Esophagus mucosa (tissue), 1 donor: ENCODE measurements at regions not wholly inside any gene's neighbourhood (a gene's known extent, or its start where the extent isn't known, plus 50 kb on each side); places are given as distances from the start of the nearest gene placed in this dataset.
"Not testable (repeated sequence)": the region's sequence is repeated elsewhere in the genome, so short reads cannot be mapped to it uniquely, and the experiment has no call there.

Experiments
- ATAC-seq: fragments of 200-7000 bp; cut with Tn5 transposase; one replicate; pipeline ENCODE4 v1.9.1; 2020
- donor health status: DM: yes; HTN: yes; CAD: no.

DNA sequence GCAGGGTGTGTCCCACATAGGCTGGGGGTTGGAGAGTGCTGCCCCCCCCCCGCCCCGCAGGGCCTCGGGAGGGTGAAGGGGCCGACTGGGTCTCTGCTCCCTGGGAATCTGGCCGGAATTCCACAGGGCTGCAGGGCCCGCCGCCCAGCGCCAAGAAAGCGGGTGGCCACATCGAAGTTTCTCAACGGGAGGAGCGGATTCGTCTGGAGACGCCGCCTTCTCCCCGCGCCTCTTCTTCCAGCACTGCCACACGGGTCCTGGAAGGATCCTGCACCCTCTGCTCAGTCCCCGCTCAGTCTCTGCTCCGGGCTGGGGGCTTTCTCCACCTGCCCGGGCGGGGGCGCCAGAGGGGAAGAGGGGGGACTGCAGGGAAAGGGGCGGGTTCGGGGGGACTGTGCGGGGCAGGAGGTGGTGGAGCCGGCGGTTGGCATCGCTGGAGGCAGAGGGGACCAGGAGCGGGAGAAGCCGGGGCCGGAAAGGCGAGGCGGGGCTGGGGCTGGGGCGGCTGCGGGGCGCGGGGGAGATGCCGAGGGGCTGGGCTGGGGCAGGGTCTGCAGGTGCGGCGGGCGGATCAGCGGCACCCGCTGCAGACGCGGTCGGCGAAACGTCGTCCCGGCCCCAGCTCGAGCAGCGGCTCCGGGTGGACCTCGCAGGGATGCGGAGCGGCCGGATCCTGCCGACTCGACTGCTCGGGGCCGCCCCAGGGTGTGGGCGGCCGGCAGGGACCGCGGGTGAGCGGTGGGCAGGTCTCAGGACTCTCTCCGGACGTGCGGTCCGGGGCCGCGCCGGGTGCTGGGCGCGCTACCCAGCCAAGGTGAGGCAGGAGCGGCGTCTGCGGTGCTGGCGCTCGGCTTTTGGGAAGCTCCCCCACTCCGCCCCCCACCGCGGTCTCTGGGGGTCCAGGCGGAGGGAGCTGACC is 811.4 kb upstream of the TMEM132C start:
- peak; percentile 10 for ATAC-seq

DNA sequence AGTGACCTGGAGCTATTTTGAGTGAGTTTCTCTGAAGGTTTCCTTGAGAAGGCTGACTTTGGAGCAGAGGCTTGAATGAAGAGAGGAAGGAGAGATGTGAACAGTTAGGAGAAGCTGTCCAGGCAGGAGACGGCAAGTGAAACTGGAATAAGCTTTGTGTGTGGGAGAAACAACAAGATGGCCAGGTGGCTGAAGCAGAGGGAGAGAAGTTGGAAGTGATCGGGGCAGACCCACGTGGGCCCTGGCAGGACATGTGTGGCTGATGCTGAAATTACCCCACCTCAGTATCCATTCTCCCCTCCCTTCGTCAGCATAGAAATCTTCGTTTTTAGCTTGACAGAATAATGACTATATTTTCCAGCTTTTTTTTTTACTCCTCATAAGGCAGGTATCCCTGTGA is 809.2 kb upstream of the TMEM132C start:
- ATAC-seq = no peak

DNA sequence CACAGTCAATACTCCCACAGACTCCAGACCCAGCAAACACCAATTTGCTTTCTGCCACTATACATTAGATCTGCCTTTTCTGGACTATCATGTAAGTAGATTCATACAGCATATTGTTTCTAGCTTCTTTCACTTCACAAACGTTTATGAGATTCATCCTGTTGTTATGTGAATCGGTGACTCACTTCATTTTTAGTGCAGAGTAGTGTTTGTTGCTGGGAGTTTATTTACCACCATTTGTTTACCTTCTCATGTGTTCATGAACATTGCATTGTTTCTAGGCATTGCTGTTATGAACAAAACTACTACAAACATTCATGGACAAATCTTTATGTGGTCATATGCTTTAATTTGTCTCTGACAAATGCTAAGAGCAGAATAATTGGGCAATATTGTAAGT is 807.8 kb upstream of the TMEM132C start:
- no peak for ATAC-seq

DNA sequence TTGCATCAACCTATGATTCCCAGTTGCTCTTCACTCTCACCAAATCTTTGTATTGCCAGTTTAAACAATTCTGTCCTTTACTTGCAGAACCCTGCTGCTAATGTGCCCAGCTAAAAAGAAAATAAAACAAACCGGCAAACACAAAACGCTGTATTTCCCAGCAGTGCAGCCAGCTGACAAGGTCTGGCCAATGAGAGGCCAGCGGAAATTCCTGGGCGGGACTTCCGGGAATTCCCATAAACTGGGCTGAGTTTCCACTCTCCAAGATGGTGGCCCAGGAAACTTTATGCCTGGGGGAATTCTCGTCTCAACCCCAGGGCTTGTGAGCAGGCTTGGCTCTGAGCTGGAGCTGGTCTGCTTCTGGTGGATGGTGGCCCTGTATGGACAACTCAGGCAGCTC is 807.3 kb upstream of the TMEM132C start:
- ATAC-seq = no peak

DNA sequence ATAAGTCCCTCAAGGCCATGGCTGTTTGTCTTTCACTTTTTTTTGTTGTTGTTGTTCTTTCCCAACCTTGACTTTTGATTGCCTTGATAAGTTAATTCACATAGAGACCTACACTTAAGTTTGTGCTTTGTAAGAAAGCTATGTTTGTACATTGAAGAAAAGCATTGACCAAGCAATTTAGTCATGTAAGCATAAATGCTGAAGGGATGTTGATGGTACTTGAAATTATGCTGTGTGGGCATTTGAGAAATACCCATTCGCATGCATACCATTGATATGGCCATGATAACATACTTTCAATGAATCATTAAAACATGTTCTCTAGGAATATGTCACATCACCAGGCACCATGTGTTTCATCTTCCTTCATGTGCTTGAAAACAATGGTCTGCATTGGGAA is 803.7 kb upstream of the TMEM132C start:
- ATAC-seq = no peak

DNA sequence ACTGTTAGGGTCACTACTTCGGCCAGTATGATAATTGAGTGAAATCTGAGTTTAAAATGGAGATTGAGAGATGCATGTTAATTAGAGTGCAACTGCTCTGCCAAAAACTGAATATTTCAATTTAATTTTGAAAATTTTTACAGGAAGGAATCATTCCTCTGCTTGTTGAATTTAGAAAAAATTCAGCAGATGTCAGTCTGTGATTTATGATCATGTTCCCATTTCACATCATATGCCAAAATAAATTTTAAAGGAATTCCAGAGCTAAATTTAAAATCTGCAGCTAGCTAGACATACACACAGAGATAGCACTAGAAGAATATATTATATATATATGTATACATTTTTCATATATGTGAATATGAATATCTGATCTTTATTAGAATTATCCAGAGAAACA is 797.6 kb upstream of the TMEM132C start:
- ATAC-seq = no peak

DNA sequence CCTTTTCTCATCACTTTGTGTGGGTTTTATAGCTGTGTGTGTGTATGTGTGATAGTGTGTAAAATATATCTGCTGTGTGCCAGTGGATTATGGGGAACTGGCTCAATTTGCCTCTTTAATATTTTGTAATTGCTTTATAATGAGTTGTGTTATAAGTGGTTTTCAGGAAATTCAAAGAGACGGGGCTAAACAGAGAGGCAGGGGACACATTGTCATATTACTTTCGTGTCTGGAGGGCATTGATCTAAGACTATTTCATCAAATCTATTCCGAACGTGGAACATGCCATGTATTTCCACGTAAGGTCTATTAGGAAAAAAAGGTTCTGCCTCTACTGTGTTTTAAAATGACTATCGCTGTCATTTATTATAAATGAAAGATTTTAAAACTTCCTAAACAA is 793.2 kb upstream of the TMEM132C start:
- ATAC-seq = no peak

DNA sequence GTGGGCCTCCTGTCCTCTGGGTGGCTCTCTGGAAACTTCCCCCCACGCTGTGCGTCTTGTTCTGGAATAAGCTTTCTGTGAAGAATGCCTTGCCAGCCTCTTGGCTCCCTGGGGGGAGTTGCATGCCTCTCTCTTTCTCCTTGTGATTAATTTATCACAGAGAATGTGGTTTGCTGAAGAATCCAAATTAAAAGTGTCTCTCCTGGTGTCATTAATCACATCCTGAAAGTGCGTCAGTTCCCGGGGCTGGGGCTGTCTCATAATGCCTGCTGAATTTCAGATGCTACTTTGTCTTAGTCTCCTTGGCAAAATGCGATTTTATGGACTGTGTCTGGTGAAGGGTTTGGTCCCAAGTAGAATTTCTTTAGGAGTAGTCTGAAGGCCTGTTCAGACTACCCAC is 787.7 kb upstream of the TMEM132C start:
- no peak for ATAC-seq

DNA sequence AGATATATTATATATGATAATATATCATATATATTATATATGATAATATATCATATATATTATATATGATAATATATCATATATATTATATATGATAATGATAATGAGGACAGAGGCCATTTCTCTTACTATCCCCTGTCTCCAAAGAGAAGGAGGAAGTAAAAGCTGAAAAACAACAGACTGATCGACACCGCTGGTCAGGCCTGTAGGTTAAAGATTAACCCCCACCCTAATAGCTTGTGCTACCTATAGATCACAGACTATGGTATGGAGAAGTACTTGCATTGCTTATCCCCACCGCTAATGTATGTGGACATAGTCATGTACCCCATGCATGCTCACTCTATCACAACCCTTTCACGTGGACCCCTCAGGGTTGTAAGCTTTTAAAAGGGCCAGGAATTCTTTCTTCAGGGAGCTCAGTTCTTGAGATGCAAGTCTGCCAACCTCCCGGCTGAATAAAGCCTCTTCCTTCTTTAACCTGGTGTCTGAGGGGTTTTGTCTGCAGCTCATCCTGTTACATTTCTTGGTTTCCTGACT is 786.1 kb upstream of the TMEM132C start:
- no peak for ATAC-seq

DNA sequence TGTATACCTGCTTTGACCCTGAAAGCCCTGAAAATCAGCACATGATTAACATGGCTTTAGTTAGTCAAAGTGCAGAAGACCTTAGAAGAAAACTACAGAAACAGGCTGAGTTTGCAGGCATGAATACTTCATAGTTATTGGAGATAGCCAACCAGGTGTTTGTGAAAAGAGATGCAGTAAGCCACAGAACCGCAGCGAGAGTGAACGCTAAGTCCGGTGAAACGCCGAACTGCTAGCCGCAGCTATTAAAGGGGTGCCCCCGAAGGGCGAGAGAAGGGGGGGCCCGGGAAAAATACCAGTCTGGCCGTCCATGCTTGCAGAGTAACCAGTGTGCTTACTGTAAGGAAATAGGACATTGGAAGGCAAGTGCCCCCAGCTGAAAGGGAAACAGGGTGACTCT is 784.0 kb upstream of the TMEM132C start:
- no peak for ATAC-seq

DNA sequence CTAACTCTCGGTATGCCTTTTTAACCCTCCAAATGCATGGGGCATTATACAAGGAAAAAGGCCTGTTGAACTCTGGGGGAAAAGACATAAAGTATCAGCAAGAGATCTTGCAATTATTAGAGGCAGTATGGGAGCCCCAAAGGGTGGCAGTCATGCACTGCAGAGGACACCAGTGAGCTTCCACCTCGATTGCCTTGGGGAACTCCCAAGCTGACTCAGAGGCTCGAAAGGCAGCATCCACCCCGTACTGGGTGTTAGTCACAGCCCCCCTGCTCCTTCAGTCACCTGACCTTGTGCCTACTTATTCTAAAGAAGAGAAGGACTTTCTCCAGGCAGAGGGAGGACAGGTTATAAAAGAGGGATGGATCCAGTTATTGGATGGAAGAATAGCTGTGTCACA is 781.4 kb upstream of the TMEM132C start:
- no peak for ATAC-seq

DNA sequence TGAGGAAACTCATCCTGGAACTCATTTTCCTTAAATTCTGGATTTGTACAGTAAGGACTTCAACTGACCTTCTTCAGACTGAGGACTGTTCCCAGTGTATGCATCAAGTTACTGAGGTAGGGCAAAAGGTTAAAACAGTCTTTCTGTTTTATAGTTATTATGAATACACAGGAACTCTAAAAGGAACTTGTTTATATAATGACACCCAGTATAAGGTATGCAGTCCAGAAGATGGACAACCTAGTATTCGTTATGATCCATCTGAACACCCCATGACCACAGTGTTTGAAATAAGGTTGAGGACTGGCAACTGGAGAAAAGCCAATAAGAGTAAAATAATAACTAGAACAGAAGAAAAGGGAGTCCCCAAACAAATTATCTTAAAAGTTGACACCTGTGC is 779.9 kb upstream of the TMEM132C start:
- ATAC-seq = no peak

DNA sequence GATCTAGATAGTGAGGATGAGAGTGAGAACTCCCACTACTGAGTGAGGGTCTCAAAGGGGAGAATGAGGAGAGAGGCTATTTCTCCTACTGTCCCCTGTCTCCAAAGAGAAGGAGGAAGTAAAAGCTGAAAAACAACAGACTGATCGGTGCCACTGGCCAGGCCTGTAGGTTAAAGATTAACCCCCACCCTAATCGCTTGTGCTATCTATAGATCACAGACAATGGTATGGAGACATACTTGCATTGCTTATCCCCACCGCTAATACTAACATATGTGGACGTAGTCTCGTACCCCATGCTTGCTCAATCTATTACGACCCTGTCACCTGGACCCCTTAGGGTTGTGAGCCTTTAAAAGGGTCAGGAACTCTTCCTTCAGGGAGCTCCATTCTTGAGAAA is 777.9 kb upstream of the TMEM132C start:
- ATAC-seq = no peak

DNA sequence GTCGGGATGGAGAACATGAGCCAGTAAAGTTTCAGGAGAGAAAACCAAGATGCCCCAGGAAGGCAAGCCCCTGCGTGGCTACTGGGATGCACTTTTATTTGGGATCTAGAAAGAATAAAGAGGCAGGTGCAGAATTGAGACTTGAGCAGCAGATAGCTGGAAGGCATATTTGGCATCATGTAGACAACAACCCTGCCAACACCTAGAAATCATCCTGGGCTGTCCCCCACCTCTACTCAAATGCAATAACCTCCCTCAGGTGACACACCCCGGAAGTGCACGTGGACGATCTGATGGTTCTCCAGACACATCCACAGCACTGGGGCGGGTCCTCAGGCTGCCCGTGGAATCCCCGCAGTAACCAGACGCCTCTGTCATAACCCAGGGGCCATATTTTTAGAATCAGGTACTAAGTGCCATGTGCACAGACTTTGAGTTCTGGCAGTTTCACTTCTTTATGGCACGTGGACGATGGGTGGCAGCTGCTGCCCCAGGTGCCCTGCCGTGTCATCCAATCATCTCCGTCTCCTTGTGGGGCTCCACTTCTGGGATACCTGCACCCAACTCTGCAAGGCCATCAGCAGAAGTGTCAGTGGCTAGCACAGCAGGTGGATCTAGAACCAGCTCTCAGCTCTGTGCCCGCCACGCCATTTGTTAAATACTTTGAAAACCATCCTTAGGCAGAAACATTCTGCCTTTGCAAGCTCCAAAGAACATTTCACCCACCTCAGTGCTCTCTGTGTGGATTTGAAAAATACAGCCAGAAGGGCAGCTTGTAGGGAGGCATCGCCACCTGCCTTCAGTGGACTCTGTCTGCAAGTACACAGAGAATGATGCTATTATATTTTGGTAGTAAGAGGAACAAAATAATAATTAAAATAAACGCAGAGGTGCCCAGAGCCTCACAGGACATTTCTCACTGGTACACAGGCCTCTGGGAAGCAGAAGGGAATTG is 771.7 kb upstream of the TMEM132C start:
- ATAC-seq = no peak

DNA sequence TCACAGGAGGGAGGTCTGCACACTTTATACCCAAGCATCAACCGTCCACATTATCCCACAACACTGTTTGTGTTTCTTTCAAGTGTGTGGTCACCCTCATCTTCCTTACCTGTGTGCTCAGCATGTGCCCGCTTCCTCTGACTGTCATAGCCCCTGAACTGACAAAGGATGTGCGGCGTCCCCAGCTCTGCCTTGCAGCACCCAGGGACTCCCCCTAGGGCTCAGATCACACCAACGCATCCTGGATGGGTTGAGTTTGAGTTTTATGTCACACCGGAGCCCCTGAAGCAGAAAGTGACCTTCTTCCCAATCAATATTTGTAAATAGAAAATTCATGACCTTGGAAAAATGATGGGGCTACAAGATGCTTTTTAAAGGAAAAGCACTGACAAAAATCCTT is 770.7 kb upstream of the TMEM132C start:
- ATAC-seq = no peak

DNA sequence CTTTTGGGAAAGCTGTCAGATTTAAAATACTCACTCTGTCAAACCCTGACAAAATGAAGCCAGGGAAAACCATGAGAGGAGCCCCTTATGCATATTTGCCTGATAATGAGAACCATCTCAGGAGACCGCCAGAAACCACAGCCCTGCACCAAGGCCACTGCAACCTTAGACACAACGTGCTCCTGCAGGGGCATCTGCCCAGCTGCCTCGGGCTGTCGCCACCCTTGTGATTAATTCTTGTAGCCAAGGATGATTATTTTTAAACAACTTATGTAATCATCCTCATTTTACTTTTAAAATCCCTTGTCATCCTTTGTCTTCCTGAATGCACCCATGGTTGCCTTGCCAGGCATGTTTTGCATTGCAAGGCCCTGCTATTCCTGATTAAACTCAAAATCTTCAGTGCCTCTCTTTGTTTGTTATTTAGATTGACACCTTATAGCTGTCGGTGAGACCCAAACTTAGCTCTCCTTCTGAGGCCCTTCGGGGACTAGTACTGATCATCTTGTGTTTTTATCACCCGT is 766.4 kb upstream of the TMEM132C start:
- no peak for ATAC-seq

DNA sequence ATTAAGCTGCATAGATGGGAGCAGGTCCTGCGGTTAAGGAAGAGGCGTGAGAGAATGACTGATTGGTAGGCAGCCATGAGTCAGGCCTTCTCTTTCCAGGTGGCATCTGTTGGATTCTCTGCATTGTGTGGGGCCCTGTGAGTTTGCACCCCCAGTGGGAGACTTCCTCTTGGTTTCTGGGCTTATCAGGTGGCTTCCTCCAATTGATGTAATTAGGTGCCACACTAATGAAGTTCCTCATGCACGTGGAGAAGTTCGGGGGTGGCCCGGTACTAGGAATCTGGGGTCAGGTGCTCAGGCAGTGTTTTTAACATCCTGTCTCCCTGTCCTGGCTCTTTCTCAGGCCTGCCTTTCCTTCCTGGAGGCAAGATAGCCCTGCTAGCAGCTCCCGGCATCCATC is 765.1 kb upstream of the TMEM132C start:
- no peak for ATAC-seq

DNA sequence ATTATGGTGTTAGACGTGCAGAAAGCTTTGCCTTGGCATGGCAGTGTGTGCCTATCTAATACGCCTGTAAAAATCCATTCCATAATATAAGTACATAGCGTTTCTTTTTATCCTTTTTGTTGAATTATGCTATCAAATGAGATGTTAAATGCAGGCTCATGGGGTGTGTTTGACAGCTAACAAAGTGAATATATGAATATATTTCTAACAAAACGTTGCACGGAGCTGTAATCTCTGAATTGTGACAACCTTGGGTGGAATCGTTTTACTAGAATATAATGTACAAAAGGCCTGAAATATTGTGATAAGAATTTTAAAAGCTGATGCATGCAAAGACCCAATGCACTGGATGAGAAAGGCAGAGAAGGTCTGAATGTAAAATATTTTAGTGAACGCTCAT is 763.7 kb upstream of the TMEM132C start:
- no peak for ATAC-seq

DNA sequence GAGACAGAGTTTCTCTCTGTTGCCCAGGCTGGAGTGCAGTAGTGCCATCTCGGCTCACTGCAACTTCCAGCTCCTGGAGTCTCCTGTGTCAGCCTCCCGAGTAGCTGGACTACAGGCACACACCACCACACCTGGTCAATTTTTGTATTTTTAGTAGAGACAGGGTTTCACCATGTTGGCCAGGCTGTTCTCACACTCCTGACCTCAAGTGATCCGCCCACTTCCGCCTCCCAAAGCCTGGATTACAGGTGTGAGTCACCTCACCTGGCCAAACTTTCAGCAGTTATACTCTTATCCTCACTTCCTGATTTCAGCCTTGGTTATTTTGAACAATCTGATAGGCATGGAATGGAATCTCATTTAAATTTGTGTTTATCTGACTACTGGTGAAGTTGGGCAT is 763.0 kb upstream of the TMEM132C start:
- not testable (repeated sequence) for ATAC-seq

DNA sequence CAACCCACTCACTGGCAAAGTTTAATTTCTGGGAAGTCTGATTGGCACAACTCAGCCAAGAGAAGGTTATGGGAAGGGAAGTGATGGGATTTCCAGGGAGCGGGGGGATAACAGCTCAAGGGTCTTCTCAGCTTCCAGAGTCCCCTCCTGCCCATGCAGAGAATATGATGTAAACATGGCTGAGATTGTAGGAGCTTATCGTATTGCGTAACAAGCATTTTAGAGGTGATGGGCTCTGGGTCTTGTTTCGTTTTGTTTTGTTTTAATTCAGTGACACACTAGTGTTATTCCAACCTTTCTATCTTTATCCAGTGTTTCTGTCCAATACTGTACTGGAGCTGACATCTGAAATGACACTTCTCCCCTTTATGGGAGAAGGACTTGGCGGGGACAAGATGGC is 762.1 kb upstream of the TMEM132C start:
- no peak for ATAC-seq

DNA sequence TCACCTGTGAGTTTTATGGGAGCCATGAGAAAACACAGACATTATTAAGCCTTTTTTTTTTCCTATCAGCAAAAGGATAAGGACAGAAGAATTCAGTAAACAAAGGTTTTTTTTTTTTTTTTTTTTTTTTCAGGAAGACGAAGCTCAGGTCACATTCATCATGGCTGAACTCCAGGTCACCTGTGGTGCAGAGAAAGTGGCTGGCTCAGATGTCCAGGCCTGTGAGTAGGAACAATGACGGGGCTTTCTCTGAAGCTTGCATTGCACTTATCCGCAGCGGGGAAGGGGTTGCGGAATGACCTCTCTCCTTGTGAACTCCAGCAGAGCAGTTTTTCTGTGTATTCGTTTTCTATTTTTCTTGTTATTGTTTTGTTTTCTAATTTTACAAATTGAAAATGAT is 759.6 kb upstream of the TMEM132C start:
- no peak for ATAC-seq

DNA sequence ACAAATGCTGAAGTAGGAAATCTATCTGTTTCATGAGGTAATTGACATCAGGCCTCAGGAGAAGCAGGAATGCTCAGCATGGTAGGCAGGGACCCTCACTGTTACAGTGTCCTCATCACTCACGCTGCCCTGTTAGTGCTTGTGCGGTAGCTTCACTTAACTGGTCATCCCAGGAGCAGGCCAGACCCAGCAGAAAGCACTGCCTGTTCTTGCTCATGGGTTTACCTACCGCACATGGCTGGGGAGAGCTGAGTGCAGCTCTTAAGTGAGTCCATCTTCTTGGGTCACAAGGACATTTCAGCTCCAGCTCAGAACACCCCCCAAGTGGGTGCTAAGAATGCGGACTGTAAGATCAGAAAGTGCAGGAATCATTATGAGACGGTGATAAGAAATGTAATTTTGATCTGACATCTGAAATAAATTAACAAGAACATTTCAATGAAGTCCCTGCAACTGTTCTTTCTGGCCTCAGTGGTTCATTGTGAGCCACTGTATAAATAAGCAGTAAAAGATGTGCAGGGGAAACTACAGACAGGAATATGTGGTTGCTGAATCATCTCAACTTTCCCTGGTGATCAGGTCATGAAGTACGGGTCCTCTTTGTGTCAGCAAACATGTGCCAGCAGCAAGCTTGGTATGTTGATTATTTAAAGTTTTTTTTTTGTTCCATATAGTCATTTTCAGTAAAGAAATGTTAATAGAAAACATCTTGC is 757.7 kb upstream of the TMEM132C start:
- ATAC-seq = no peak

DNA sequence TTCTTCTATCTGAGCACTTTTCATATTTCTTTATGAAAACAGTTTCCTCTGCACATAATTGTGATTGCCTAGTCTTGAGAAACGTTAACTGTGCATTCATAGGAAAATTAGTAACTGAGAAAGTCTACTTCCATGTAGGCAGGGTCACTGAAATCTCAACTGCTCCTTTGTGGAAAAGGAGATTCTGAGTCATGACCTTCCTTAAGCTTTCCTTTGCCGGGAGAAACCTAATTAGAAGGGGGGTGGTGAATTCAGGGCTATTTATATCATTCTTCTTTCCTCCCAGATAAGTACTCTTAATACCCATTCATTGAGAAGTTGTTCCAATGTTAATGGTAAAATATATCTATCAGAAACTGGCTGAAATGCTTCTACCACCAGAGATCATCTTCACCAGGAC is 751.0 kb upstream of the TMEM132C start:
- ATAC-seq = no peak
